OCI-LY3 (cell line): ENCODE measurements at regions not wholly inside any gene's neighbourhood (a gene's known extent, or its start where the extent isn't known, plus 50 kb on each side); places are given as distances from the start of the nearest gene placed in this dataset.
A peak's percentile ranks its signal among the peaks of the same experiment; 100 is the strongest.

Experiments used
- H2AFZ ChIP-seq: fragments of 200-600, 300-600 bp; shearing (Covaris generic); 2 replicates; pipeline ENCODE4 v1.6.0; 2014; ENCODE audit warnings: antibody characterized with exemption, low read depth, low read length
- H3K27ac ChIP-seq: fragments of 200-600, 300-600 bp; sonication (generic); 2 replicates; pipeline ENCODE4 v1.5.1; 2014; ENCODE audit warnings: mild to moderate bottlenecking, low read length, moderate library complexity, mixed read lengths
- H3K27me3 ChIP-seq: fragments of 200-600, 300-600 bp; sonication (generic); 2 replicates; pipeline ENCODE4 v1.6.1; 2014; ENCODE audit warnings: low read depth, low read length, mixed read lengths
- H3K36me3 ChIP-seq: fragments of 200-600, 300-600 bp; sonication (generic); replicated peaks from 2 replicates; pipeline ENCODE3; 2014; ENCODE audit warnings: low read depth, low read length, mixed read lengths
- H3K4me1 ChIP-seq: fragments of 300-600, 200-600 bp; sonication (generic); 2 replicates; pipeline ENCODE4 v1.6.1; 2014; ENCODE audit warnings: low read length, mixed read lengths
- H3K4me2 ChIP-seq: fragments of 200-600, 300-600 bp; sonication (generic); 2 replicates; pipeline ENCODE4 v1.6.1; 2014; ENCODE audit warnings: low read length, mixed read lengths
- H3K4me3 ChIP-seq: fragments of 300-600, 200-600 bp; sonication (generic); 2 replicates; pipeline ENCODE4 v1.5.1; 2014; ENCODE audit warnings: antibody characterized with exemption, mild to moderate bottlenecking, low read length, moderate library complexity
- H3K79me2 ChIP-seq: fragments of 300-600, 200-600 bp; shearing (Covaris generic); 2 replicates; pipeline ENCODE4 v1.6.1; 2014; ENCODE audit warnings: mild to moderate bottlenecking, low read length, mixed read lengths
- H3K9ac ChIP-seq: fragments of 300-600, 200-600 bp; shearing (Covaris generic); 2 replicates; pipeline ENCODE4 v1.6.0; 2014; ENCODE audit warnings: mild to moderate bottlenecking, low read length, moderate library complexity
- H3K9me3 ChIP-seq: fragments of 200-600, 300-600 bp; shearing (Covaris generic); 2 replicates; pipeline ENCODE4 v1.6.1; 2014; ENCODE audit warnings: low read length, mixed read lengths; ENCODE audit not compliant: insufficient read depth
- H4K20me1 ChIP-seq: fragments of 200-600, 300-600 bp; sonication (generic); 2 replicates; pipeline ENCODE4 v1.6.1; 2016; ENCODE audit warnings: low read length, mixed read lengths; ENCODE audit not compliant: insufficient read depth
- CTCF ChIP-seq: fragments of 200-600, 300-600 bp; sonication (generic); IDR thresholded peaks from 2 replicates; pipeline ENCODE4 v1.5.1; 2014; ENCODE audit warnings: antibody characterized with exemption, low read length, low read depth
- EZH2phosphoT487 ChIP-seq: fragments of 200-600 bp; shearing (Covaris generic); IDR thresholded peaks from 2 replicates; pipeline ENCODE4 v1.6.1; 2018; ENCODE audit warnings: antibody characterized with exemption, mixed run types, low read depth

GRCh38 chr3:140768941-140769340 lies 91.1 kb downstream of the TRIM42 start:
- H3K79me2 ChIP-seq: no peaks in the 10 kb centered on the region
- H3K36me3 ChIP-seq: no peaks in the 10 kb centered on the region
- no peak overlapping the region for H2AFZ ChIP-seq
- H3K27ac ChIP-seq: no peak overlapping the region
- no peak overlapping the region for H3K4me2 ChIP-seq
- no peak overlapping the region for H3K4me3 ChIP-seq
- H3K4me1 ChIP-seq: peaks cover 53% of the 10 kb centered on the region
- no peaks in the 10 kb centered on the region for H3K27me3 ChIP-seq
- H4K20me1 ChIP-seq: no peaks in the 10 kb centered on the region
- TF ChIP-seq EZH2phosphoT487: no peak
- no peak for TF ChIP-seq CTCF
- no peak overlapping the region for H3K9ac ChIP-seq
- H3K9me3 ChIP-seq: no peaks in the 10 kb centered on the region

- H3K27ac ChIP-seq: no peak overlapping the region
- no peak overlapping the region for H3K9ac ChIP-seq
- no peaks in the 10 kb centered on the region for H3K79me2 ChIP-seq
- H3K36me3 ChIP-seq: no peaks in the 10 kb centered on the region
- H3K4me2 ChIP-seq: no peak overlapping the region
- 0 out of 2 replicates have a peak, but pooled peaks cover 5% of the 10 kb centered on the region for H3K9me3 ChIP-seq
- TF ChIP-seq CTCF: no peak
- TF ChIP-seq EZH2phosphoT487: no peak
- H4K20me1 ChIP-seq: no peaks in the 10 kb centered on the region
- H2AFZ ChIP-seq: no peak overlapping the region
- H3K4me1 ChIP-seq: peaks cover 43% of the 10 kb centered on the region
- H3K27me3 ChIP-seq: no peaks in the 10 kb centered on the region
- no peak overlapping the region for H3K4me3 ChIP-seq
These were observed 92.1 kb downstream of the TRIM42 start for GRCh38 chr3:140769951-140770350.

GRCh38 chr3:140770977-140771667 lies 93.3 kb downstream of the TRIM42 start:
- Histone ChIP-seq H3K4me1 (peaks cover 32% of the 10 kb centered on the region), H4K20me1 (no peaks in the 10 kb centered on the region), H2AFZ (no peak overlapping the region), H3K36me3 (no peaks in the 10 kb centered on the region), H3K27me3 (no peaks in the 10 kb centered on the region), H3K4me3 (no peak overlapping the region), H3K9ac (no peak overlapping the region), H3K27ac (peak overlapping the region; percentile 12; the same call in 1 of the 2 replicates), H3K4me2 (peak overlapping the region; percentile 18), H3K9me3 (0 out of 2 replicates have a peak, but pooled peaks cover 5% of the 10 kb centered on the region), H3K79me2 (no peaks in the 10 kb centered on the region)
- TF ChIP-seq CTCF: 0 out of 2 replicates have a peak, but pooled peaks have one; percentile 15
- TF ChIP-seq EZH2phosphoT487: no peak

GRCh38 chr3:140777631-140778233 lies 99.9 kb downstream of the TRIM42 start:
- TF ChIP-seq CTCF: no peak
- TF ChIP-seq EZH2phosphoT487: no peak
- no peak overlapping the region for H2AFZ ChIP-seq
- no peaks in the 10 kb centered on the region for H4K20me1 ChIP-seq
- H3K4me3 ChIP-seq: no peak overlapping the region
- H3K36me3 ChIP-seq: no peaks in the 10 kb centered on the region
- no peaks in the 10 kb centered on the region for H3K79me2 ChIP-seq
- H3K27ac ChIP-seq: no peak overlapping the region
- H3K9me3 ChIP-seq: 0 out of 2 replicates have a peak, but pooled peaks cover 5% of the 10 kb centered on the region
- H3K9ac ChIP-seq: no peak overlapping the region
- H3K4me1 ChIP-seq: no peaks in the 10 kb centered on the region
- no peaks in the 10 kb centered on the region for H3K27me3 ChIP-seq
- H3K4me2 ChIP-seq: no peak overlapping the region
